HG02763 (cell line): ENCODE measurements at regions not wholly inside any gene's neighbourhood (a gene's known extent, or its start where the extent isn't known, plus 50 kb on each side); places are given as distances from the start of the nearest gene placed in this dataset.

ENCODE experiments used
- ATAC-seq: cut with Tn5 transposase; IDR thresholded peaks from one replicate; pipeline ENCODE4 v1.9.1; 2021; ENCODE audit warnings: mild to moderate bottlenecking, moderate library complexity; ENCODE audit not compliant: unreplicated experiment

DNA sequence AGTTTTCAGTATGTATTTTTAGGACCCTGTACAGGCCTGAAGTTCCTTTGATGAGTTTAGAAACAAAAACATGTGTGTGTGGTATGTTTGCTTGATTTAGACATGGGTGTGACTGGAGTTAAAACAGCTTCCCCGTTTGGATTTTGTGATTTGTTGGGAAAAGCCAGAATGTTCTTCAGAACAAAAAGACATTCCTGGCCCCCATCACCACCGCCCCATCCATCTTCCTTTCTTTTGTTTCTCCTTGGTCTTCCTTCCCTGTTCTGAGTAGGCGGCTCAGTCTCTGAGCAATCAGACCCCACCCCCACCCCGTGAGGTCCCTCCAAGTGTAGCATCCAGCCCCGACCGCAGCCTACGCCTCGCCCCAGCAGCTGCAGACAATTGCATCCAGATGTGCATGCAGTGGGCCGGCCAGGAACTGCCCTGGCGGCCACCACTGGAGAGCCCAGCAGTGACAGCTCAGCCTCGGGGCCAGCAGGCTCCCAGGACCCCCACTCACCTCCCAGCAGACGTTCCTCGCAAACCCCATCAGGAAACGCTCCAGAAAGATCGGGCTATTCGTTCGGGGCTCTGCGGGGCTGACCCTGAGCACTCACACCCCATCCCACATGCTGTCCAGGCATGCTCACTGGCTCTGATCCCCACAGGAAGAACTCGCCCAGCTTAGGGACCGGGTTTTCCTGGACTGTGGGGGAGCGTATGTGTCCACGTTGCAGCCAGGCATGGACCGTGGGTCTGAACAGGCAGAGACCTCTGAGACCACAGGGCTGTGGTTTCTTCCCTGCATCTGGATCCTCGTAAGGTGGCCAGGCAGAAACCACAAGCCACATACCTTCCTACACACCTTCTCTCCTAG lies 99.8 kb upstream of the CDH5 start:
- ATAC-seq = no peak

DNA sequence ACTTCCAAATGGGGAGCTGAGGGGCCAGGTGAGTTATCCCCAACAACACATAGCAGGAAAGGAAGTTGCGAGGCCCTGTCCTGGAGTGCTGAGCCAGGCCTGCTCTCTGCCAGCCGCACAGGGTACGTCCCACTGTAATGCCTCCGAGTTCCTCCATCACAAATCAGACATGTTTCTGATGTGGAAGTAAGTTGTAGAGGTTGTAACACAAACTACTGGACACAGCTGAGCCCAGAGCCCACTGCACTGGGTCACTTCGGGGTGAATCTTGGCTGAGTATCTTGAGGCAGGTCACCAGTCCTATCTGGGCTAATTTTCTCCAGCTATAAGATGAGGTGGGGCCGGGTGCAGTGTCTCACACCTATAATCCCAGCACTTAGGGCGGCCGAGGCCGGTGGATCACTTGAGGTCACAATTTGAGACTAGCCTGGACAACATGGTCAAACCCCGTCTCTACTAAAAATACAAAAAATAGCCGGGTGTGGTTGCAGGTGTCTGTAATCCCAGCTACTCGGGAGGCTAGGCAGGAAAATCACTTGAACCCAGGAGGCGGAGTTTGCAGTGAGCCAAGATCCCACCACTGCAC lies 100.8 kb upstream of the CDH5 start:
- ATAC-seq = no peak

DNA sequence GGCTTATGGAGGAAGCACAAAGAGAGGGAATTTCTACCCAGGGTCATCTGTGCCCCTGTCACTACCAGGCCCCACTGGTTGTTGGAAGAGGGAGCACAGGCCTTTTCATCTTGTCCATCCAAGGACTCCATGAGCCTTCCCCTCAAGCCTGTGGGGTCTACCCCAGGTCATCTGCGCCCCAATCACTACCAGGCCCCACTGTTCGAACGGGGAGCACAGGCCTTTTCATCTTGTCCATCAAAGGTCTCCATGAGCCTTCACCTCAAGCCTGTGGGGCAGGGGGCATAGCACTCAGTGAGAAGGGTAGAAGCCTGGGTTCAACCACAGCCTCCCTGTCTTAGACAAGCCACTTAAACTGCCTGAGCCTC lies 101.5 kb upstream of the CDH5 start:
- no peak for ATAC-seq

- ATAC-seq = no peak
These were observed 102.0 kb upstream of the CDH5 start for GRCh38 chr16:66264311-66265047.

DNA sequence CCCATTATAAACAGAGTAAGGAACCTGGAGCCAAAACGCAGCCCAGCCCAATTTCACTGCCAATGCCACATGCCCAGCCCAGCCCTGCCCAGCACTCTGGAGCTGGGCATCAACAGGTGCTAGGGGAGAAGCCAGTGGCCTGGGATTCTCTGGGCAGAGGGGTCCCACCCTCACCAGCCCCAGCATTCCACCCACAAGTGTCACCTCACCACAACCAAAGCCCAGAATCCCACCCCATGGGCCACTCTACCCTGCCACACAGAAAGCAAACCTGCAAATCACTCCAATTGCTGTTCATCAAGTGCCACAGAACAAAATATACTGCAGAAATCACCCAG lies 102.5 kb upstream of the CDH5 start:
- ATAC-seq = no peak

- ATAC-seq = no peak
These were observed 103.1 kb upstream of the CDH5 start for GRCh38 chr16:66263168-66263972.

- ATAC-seq = no peak
These were observed 104.0 kb upstream of the CDH5 start for GRCh38 chr16:66262253-66263167.

DNA sequence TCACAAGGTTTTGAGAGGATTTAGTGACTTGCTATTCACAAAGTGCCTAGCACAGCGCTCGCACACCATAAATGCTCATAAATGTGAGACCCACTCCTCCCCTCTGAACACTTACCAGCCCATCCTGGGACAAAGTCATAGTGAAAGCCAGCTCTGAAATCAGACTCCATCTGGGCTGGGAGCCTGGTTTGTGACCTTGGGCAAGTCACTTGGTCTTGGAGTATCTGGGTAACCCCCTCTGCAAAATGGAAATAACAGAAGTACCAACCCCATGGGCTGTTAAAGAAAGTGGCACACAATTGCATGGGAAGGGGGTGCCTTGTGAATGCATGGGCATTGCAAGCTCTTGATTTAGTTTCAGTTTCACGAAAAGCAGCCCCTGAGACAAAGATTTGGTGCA lies 104.7 kb upstream of the CDH5 start:
- ATAC-seq = no peak

DNA sequence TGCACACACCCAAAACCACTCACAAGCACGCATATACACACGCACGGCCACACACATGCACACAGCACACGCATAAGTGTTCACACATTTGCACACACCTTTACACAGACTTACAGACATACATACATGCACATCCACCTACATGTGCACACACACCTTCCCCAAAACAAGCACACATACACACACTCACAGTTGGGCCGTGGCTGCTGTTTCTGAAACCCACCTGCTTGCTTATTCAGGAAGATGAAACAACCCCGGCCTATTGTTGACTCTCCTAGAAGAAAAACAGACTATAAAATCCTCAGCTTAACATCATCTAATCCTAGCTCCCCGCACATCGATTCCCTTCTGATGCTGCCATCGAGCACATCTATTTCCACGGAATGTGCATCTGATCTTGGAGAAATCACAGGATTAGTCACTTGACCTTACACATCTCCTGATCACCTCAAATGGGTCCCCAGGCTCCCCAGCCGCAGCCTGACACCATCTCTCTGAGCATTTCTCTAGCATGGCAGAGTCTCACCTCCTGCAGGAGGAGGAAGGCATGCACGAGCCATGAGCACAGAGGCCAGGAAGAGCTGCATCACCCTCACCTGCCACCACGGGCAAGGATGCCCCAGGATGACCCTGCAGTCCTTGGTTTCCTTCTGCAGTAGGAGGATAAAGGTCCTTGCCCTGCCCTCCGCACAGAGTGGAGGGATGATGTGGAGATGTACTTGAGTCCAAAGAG lies 105.8 kb upstream of the CDH5 start:
- ATAC-seq = no peak

DNA sequence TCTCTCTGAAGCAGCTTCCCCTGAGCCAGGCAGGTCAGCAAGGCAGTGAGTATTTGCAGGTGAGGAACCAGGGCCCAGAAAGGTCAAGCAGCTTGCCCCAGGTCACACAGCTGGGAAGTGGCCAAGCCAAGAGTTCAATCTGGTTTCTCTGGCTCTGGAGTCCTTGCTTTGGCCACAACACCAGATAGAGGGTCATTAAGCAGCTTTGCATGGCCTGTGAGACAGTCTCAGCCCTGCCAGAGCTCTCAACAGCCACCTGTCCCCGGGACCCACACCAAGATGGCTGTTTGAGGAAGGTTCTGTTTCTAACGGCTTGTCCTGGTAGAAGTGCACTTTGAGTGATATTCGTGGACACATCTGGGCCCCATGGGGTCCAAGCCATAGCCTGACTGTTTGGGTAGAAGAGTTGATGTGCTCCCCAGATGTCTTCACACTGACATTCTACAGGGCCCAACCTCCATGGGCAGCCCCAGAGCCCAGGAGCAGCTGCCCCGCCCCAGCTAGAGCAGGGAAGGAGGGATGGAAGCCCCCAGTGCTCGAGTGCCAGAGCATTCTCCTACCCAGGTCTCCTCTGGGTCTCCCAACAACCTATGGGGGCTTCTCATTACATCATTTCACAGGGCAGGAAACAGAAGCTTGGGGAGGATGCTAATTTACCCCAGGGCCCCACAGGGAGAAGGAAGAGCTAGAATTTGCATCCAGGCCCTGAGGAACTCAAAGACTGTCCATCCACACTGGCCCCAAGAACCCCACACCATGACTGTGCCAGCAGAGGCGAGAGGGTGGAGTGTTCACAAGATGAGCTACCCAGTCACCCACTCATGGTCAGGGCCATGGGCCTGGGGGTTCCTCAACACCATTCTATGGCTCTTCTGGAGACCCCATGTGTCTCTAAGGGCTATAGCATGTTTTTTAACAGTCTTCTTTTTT lies 107.3 kb upstream of the CDH5 start:
- no peak for ATAC-seq

- no peak for ATAC-seq
These were observed 109.6 kb upstream of the CDH5 start for GRCh38 chr16:66256919-66257318.

DNA sequence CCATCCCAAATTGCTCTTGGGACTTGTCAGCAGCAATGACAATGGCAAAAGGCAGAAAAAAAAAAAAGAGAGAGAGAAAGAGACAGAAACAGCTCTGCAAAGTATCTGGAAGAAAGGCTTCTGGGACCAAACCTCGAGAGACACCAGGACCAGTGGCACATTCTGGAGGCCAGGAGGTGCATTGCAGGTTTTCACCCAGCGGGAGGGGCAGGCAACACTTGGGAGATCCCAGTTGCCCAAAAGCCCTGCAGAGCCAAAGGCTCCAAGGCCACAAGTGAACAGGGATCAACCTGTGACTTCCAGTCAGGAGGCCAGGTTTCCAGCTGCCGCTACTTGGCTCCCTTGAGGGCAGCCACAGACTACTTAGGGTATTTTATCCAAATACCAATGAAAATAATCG lies 110.8 kb upstream of the CDH5 start:
- no peak for ATAC-seq

DNA sequence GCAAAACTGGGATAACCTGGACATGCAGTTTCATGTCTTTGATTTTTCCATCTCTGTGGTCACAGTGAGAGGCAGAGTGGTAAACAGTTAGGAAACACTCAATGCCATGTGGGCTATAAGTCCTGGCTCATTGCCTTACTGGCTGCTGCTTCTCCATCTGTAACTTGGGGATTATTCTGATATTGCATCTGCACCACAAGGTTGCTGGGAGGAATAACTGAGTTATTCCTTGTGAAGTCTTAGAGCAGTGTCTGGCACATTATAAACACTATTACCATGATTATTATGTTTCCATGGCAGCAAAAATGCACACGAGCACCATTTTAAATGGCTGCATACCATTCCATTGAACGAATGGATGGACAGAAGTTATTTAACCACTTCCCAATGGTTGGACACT lies 111.7 kb upstream of the CDH5 start:
- no peak for ATAC-seq

GRCh38 chr16:66254106-66254505 lies 112.4 kb upstream of the CDH5 start:
- no peak for ATAC-seq

DNA sequence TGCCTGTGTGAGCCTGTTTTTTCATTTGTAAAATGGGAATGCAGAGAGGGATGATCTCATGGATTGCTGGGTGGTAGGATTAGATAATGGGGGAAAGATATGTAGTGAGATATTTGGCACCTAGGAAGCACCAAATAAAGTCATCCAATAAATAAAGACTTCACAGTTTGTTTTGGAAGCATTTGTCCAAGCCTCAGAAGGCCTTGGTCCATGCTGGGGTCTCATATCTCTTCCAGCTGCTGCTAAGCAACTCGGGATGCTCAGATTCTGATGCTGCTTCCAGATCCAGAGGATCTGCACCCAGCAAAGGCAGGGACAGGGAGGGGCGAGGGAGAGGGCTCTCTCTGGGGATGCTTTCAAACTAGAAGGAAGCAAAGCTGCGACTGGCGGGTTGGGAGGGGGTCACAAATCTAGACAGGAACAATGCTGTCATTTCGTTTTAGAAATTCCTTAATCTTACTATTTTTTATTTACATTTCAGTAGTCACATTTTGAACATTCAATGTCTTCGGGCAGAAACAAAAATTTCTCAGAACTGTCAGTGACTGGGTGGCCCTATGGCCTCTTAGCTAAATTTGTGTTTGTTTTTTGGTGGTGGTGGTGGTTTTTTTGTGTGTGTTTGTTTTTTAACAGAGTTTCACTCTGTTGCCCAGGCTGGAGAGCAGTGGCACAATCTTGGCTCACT lies 114.9 kb upstream of the CDH5 start:
- no peak for ATAC-seq

DNA sequence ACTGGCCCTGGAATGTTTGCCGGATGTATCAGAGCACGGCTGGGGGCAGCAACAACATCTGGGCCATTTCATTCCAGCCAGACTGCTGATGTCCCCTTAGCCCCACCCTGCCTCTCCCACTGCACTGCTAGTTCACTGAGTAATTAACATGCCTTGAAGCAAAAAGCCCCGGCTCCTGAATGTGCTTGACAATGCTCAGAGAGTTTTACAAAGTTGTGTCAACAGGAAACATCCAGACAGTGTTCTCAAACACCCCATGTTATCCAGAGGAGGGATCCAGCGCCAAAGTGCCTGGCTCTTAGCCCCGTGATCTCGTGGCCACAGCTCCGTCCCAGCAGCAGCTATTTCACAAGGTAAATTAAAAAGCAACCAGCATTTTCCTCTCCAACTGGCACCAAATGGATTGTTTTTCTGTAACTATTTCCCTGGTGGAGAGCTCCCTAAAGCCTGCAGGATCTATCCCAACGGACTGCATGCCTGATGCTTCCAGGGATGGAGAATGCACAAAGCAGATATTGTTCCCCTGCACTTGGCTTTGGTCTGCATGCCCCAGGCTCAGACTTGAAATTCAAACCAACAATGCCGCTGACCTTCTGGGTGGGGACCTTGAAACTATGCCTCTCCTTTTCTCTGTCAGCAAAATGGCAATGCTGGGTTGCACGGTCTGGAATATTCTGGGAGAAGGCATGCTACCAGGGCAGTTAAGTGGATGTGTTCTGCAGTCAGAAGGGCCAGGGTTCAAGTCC lies 115.6 kb upstream of the CDH5 start:
- no peak for ATAC-seq
